Astrocyte (in vitro differentiated cells and primary cell): ENCODE measurements at regions not wholly inside any gene's neighbourhood (a gene's known extent, or its start where the extent isn't known, plus 50 kb on each side); places are given as distances from the start of the nearest gene placed in this dataset.

Experiments
- CTCF ChIP-seq: IDR thresholded peaks from 2 replicates; pipeline ENCODE4 v1.5.1; 2011; ENCODE audit warnings: low read depth, mild to moderate bottlenecking, inconsistent platforms, low read length, moderate library complexity; ENCODE audit not compliant: insufficient read depth
- EZH2 ChIP-seq: IDR thresholded peaks from 2 replicates; pipeline ENCODE4 v1.6.1; 2012; ENCODE audit warnings: mild to moderate bottlenecking, low read length, inconsistent platforms; ENCODE audit not compliant: insufficient read depth

- TF ChIP-seq CTCF (no peak), EZH2 (no peak)
Measured at GRCh38 chr9:10911373-10911772, 298.6 kb upstream of the PTPRD start.
